Renal cortex interstitium (tissue), 11 donors: ENCODE measurements at regions not wholly inside any gene's neighbourhood (a gene's known extent, or its start where the extent isn't known, plus 50 kb on each side); places are given as distances from the start of the nearest gene placed in this dataset.
"Not testable (repeated sequence)": the region's sequence is repeated elsewhere in the genome, so short reads cannot be mapped to it uniquely, and the experiment has no call there.

ENCODE experiments used
- DNase-seq, 11 donors: peaks; one replicate each; pipeline ENCODE4 v3.0.0-alpha.2; 2013; ENCODE audit warnings: low read depth in 9 of 11, low spot score in 4 of 11; ENCODE audit errors: extremely low read depth in 1 of 11

- DNase-seq = no peak
These were observed 1831.5 kb upstream of the MIR17HG start for GRCh38 chr13:89515948-89516347.

- peak in 4 of 11 donors; percentile 7 to 20 (median 12) for DNase-seq
These were observed 1829.0 kb upstream of the MIR17HG start for GRCh38 chr13:89518289-89519077.

GRCh38 chr13:89520468-89520867, 1827.0 kb upstream of the MIR17HG start:
- DNase-seq = no peak

GRCh38 chr13:89521672-89522071, 1825.8 kb upstream of the MIR17HG start:
- not testable (repeated sequence) for DNase-seq

GRCh38 chr13:89541091-89542030, 1806.1 kb upstream of the MIR17HG start:
- DNase-seq = no peak

GRCh38 chr13:89550938-89551337, 1796.5 kb upstream of the MIR17HG start:
- no peak for DNase-seq

GRCh38 chr13:89554801-89555200, 1792.7 kb upstream of the MIR17HG start:
- no peak for DNase-seq

- DNase-seq = no peak
These were observed 1781.9 kb upstream of the MIR17HG start for GRCh38 chr13:89565476-89566100.

- DNase-seq = no peak
These were observed 1780.5 kb upstream of the MIR17HG start for GRCh38 chr13:89567025-89567424.

- no peak for DNase-seq
These were observed 1779.2 kb upstream of the MIR17HG start for GRCh38 chr13:89568276-89568675.

- DNase-seq = no peak
These were observed 1778.7 kb upstream of the MIR17HG start for GRCh38 chr13:89568746-89569145.

GRCh38 chr13:89571676-89572075, 1775.8 kb upstream of the MIR17HG start:
- no peak for DNase-seq

- no peak for DNase-seq
These were observed 1773.4 kb upstream of the MIR17HG start for GRCh38 chr13:89574077-89574476.

- DNase-seq = no peak
These were observed 1770.2 kb upstream of the MIR17HG start for GRCh38 chr13:89577301-89577700.

GRCh38 chr13:89584058-89584620, 1763.3 kb upstream of the MIR17HG start:
- no peak for DNase-seq

GRCh38 chr13:89602655-89603054, 1744.8 kb upstream of the MIR17HG start:
- DNase-seq = no peak

- no peak for DNase-seq
These were observed 1744.3 kb upstream of the MIR17HG start for GRCh38 chr13:89603187-89603586.

GRCh38 chr13:89609318-89609717, 1738.2 kb upstream of the MIR17HG start:
- no peak for DNase-seq

GRCh38 chr13:89610331-89610730, 1737.2 kb upstream of the MIR17HG start:
- DNase-seq = no peak
